HG03175 (cell line): ENCODE measurements at regions not wholly inside any gene's neighbourhood (a gene's known extent, or its start where the extent isn't known, plus 50 kb on each side); places are given as distances from the start of the nearest gene placed in this dataset.
"Not testable (repeated sequence)": the region's sequence is repeated elsewhere in the genome, so short reads cannot be mapped to it uniquely, and the experiment has no call there.

ENCODE experiments used
- ATAC-seq: cut with Tn5 transposase; IDR thresholded peaks from one replicate; pipeline ENCODE4 v1.9.1; 2021; ENCODE audit warnings: mild to moderate bottlenecking, moderate library complexity; ENCODE audit not compliant: unreplicated experiment

DNA sequence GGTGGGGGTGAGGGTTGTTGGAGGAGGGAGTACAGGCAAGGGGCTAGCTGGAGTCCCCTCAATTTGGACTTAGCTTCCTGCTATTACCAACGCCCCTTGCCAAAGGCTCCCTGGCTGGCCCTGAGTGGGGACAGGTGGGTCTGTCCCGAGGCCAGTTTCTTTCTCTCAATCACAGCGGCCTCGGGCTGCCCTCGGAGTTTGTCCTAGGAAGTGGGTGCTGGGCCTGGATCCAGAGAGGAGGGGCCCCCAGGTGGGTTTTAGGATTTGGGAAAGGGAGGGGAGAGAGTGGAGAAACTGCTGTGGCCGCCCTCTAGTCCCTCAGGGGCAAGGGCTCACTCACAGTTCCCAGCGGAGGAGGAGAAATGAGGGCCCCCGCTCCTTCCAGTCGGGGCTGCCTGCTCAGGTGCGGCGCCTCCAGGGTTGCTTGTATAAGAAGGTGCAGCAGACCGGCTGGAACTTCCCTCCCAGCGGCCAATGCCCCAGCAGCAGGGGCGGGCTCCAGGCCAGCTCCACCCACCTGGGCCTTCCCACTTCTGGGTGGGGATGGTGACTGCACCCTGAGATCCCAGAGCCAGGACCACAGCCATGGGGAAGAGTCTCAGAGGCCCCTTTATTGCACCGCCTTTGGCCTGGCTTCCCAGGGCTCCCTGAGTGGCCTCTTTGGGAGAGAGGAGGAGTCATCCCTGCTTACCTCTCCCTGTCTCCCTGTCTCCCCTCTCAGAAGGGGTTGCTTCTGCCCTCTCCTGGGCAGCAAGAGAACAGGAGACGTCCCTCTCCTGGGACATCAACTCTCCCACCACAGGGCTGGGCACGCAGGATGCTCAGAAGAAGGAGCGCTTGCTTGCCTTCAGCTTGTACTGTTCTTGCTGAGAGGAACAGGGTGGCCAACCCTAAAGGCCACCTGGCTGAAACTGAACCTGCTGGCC lies 112.0 kb upstream of the SMURF2 start:
- ATAC-seq: no peak

DNA sequence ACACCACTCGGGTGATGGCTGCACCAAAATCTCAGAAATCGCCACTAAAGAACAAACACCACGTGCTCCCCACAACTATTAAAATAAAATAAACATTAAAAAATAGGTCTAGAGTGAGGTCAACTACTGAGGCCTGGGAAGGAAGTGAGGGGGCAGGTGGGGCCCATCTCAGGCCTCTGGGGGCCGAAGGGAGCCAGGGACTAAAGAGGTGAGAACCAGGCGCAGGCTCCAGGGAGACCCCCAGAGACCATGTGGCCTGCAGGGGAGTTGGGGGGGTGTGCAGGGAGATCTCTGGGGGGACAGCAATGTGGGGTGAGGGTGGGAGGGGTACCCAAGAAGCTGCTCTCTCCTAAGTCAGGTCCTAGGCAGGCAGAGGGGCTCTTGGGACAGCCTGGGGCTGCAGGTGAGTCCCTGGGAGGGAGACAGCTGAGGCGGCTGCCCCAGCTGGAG lies 111.3 kb upstream of the SMURF2 start:
- ATAC-seq: no peak

DNA sequence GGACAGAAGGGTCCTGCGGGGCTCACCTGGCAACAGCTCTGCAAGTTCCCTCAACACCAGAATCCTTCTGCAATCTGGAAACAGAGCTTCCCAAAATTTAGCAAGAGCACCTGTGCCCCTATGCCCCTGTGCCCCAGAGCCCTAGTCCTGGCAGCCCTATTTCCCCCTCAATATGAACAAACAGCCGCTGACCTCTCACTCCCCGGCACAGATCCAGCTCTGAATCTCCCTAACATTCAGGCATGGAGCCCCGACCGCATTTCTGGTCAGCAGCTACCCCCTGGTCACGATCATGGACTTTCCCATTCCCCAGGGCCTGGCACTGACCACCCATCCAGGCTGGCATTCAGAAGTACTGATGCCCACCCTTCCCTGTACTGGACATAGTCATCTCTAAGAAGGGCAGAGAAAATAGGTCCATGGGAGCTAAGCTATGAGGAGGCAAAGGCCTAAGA lies 110.8 kb upstream of the SMURF2 start:
- no peak for ATAC-seq

DNA sequence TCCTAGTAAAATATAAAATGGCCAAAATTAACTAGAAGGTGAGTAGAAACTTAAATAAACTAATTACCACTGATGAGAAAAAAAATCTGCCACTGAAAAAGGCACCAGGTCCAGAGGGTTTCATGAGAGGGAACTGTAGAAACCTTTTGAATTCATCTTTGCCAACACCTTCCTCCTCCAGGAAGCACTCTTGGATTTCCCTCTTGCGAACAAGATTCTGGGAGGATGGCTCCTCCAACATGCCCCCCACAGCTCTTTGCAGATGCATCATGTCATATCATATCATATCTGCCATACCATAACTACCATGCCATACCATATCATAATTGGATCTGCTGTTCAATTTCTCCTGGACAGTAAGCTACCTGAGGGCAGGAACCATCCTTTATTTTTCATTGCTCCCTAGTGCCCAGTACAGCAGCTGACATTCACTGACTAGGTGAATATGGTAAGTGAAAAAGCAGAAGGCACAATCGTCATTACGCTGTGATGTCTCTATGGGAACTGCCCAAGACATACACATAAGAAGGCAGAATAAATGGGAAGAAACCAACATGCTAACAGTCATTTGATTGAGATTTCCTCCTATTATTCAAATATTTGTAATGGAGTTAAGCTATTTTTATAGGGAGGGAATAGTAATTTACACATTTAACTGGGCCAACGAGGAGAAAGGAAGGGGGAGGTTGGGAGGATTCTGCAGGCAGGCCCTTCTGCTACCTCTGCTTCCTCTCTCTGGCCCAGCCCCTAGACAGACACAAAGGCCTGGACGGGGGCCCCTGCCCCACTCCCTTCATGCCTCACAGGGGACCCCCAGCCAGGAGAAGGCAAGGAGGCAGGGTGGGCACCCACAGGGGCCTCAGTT lies 110.1 kb upstream of the SMURF2 start:
- ATAC-seq: no peak

DNA sequence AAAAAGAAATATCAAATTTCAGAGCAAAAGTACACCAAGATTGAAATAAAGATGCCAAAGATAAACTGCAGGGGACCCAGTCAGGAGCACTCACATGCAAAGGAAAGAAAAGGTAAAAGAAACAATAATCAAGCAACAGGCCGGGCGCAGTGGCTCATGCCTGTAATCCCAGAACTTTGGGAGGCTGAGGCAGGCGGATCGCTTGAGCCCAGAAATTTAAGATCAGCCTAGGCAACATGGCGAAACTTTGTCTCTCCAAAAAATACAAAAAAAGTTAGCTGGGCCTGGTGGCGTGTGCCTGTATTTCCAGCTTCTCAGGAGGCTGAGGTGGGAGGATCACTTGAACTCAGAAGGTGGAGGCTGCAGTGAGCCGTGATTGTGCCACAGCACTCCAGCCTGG lies 107.6 kb upstream of the SMURF2 start:
- no peak for ATAC-seq

DNA sequence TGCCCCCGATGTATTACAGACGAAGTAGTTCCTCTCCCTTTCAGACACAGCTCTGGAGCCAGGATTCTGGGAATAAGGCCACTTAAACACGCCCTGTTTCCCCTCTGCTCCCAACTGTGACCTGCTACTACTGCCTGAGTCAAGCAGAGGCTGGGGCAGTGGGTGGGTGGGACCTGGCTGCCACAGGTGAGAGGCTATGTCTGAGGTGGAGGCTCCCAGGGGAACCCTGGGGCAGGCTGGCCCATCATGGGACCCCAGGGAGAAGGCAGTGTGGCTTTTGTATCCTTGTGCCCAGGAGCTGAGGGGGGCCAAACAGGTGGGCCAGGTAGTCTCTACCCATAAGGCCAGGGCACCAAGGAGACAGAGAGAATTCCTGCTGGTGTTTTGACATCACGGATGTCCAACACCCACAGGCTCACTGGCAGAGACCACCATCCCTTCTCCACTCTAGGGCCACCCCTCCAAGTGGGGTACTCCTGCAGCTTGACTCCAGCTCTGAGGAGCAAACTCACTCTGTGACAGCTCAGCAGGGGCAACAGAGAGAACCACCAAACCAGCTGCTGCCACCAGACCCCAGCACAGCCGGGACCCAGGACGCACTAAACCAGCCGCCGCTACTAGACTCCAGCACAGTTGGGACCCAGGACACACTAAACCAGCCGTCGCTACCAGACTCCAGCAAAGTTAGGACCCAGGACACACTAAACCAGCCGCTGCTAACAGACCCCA lies 105.3 kb upstream of the SMURF2 start:
- no peak for ATAC-seq

DNA sequence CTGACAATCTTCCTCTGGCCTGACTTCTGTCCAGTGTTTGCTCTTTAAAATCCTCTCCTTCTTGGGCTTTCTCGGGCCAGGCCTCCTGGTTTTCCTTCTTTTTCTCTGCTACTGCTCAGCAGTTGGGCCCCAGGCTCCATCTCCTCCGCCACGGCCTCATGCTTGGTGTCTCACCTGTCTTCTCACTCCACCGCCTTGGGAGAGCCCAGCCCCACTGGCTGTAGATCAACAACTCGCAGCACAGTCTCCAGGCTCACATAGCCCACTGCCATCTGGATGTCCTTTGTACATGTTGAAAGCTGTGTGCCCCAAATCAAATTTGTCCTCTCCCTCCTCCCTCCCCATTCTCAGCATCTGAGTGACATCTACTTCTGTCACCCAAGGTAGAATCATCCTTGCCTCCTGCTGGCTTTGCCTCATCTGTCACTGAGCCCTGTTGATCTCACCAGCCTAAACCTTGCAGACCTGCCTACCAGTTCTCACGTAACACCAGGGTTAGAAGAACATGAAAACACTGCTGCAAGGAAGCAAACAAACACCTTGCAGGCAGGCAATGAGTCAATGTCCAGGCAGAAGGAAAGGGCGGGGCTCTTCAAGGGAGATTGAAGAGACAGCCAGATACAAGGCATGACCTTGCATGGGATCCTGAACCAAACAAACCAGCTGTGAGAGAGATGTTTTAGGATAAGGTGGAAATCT lies 103.2 kb upstream of the SMURF2 start:
- no peak for ATAC-seq

DNA sequence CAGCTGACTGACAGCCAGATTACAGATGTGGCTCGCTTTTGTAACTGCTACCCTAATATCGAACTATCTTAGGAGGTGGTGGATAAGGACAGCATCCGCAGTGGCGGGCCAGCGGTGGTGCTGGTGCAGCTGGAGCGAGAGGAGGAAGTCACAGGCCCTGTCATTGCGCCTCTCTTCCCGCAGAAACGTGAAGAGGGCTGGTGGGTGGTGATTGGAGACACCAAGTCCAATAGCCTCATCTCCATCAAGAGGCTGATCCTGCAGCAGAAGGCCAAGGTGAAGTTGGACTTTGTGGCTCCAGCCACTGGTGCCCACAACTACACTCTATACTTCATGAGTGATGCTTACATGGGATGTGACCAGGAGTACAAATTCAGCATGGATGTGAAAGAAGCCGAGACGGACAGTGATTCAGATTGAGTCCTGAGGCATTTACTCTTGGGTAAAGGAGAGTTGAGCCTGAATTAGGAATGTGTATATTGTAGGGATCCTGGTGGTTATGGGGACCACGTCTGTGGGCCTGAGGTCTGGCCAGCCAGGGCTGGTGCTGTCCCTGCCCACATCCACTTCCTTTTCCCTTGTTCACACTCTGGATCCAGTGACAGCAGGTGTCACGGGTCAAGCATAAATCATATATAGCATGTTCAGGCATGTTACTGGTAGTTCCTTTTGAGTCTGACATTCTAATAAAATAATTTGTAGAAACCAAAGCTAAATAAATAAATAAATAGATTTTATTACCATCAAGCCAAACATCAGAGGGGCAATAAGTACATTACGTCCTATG lies 89.0 kb upstream of the SMURF2 start:
- ATAC-seq: no peak

DNA sequence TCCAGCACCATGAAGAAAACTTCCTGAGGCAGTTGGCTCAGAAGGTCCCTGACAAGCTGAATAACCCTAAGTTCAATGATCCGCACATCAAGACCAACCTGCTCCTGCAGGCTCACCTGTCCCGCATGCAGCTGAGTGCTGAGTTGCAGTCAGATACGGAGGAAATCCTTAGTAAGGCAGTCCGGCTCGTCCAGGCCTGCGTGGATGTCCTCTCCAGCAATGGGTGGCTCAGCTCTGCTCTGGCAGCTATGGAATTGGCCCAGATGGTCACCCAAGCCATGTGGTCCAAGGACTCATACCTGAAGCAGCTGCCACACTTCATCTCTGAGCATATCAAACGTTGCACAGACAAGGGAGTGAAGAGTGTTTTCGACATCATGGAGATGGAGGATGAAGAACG lies 88.4 kb upstream of the SMURF2 start:
- ATAC-seq: no peak

DNA sequence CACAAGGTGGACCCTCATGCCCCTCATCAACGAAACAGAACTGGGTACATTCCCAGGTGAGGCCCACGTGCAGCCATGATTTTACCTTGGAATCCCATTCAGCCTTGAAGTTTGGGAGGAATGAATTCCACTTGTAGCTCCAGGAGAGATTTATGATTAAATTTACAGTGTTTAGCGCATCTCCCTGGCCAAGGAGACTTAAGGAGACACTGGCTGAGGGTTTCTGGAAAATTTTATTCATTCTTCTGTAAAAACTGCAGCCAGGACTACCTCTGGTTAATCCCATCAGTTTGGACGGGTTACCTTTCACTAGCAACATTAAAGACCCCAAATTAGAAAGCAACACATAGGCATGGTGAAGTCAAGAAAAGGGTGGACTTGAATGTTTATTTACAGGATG lies 87.2 kb upstream of the SMURF2 start:
- no peak for ATAC-seq

DNA sequence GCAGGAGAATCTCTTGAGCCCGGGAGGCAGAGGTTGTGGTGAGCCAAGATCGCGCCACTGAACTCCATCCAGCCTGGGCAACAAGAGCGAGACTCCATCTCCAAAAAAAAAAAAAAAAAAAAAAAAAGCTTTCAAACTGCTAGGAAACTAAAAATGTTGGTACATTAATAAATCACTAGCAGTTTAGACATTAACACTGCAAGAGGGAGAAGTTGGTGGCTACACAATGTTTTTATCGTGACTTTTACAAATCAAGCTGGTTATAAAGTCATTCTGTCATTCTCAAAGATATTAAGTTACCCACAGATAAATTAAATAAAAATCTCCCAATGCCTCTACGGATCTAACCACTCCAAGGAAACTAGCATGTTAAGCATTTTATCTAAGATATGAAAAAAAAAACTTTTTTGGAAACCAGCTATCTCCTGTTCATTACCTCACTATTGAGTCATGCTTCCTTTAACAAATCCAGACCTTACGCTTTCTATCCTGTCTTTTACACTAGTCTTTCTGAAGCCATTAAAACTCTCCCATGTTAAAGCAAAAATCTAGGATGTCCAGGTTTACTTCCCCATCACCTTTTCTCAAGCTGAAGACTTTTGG lies 85.9 kb upstream of the SMURF2 start:
- ATAC-seq: no peak

DNA sequence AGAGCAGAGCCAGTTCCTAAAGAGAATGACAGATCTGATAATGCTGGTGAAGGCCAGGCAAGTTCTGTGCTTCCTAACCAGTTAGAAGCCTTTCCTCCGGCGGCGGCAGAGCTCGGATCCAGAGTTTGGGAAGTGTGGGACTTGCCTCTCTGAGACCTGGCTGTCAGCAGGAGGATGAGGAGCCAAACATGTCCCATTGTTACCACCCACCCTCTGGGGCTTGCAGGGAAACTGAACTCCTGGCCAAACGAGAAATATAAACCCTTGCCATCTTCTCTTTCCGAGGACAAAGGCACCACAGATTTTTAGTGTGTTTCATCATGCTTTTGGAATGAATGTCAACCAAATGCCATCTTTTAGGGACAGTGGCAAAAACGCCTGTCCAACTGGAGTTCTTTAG lies 80.2 kb upstream of the SMURF2 start:
- no peak for ATAC-seq

DNA sequence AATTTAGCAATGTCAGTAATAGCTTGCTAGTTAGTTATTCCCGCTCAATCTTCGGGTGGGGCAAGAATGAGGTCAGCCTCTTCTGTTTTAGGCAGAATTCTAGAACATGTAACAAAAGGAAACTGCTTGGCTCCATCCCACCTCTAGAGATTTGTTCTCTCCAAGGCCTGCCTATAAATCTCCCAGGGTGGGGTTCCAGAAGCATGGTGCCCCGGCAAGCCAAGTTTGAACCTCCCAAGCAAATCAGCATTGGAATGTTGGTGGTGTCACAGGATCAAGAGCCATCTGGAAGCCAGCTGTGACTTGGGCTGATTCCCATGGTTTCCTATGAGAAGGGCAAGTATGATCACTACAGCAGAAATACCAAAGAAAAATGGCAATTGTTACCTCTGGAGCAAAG lies 79.8 kb upstream of the SMURF2 start:
- not testable (repeated sequence) for ATAC-seq

DNA sequence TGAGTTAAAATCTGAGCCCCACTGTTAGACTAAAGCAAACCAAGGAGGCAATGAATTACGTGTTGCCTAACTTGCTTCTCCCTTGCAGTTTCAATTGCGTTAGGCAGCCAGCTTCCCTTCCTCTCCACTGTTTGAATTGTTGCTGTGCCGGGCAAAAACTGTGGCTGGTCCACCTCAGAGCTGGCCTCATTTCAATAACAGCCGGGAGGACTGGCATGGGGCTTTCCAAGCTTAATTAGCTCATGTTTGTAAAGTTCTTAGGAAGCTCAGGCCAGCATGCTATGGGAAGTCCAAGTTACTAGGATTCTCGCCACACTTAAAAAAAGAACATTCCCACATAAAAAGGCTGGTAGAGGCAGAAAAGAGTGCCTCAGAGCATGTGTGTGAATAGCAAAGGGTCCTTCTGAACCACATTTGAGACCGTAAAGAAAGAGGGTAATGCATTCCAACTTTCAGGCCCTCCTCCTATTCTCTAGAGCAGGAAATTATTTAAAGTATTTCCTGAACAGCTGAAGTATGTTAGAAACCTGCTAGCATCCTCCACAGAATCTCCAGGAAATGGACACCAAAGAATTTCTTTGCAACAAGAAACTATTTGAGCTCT lies 79.0 kb upstream of the SMURF2 start:
- ATAC-seq: no peak

DNA sequence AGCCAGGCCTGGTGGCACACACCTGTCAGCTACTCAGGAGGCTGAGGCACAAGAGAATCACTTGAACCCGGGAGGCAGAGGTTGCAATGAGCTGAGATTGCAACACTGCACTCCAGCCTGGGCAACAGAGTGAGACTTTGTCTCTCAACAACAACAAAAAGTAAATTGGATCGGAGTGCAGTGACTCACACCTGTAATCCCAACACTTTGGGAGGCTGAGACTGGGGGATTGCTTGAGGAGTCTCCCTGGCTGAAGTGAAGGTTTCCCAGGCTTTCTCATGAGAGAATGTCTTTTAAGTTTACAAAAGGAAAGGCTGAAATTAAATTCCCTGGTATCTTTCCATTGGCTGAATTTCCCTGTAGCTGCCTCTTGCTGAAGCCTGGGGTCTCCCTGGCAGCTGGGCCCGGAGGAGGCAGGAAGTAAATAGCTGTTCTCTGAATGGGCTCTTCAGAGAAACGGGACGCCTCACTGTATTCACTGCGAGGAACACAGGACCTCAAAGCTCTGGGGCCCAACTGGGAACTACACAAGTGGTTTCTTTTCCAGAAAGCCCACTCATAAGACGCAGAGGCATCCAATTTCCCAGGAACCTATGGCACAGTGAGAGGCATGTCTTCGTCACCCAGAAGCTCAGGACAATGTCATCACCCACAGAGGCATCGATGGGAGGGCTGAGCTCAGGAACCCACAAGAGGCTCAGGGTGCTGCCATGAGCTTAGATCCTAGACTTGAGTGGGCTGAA lies 77.4 kb upstream of the SMURF2 start:
- ATAC-seq: no peak

DNA sequence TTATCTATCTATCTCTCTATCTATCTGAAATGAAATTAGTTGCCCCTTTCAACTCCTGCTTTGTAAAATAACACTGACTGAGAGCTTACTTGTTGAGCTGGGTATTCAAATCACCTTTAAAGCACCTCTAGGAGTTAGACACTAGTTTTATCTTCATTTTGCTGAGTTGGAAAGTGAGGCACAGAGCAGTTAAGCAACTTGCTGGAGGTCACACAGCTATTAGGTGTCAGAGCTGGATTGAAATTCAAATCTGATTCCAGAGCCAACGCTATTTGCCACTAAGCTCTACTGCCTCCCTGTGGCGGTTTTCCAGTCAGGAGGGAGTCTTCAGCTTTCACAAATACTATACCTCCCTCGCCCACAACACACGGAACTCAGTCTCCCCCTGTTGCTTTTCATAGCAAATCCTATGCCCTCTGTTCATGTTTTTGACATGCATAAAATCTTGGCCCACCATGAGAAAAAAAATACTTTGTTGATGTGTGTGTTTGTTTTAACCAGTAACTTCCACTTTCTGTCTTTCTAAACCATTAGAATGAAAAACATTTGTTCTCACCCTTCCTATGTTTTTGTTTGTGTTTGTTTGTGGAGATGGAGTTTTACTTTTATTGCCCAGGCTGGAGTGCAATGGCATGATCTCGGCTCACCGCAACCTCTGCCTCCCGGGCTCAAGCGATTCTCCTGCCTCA lies 74.8 kb upstream of the SMURF2 start:
- ATAC-seq: no peak

DNA sequence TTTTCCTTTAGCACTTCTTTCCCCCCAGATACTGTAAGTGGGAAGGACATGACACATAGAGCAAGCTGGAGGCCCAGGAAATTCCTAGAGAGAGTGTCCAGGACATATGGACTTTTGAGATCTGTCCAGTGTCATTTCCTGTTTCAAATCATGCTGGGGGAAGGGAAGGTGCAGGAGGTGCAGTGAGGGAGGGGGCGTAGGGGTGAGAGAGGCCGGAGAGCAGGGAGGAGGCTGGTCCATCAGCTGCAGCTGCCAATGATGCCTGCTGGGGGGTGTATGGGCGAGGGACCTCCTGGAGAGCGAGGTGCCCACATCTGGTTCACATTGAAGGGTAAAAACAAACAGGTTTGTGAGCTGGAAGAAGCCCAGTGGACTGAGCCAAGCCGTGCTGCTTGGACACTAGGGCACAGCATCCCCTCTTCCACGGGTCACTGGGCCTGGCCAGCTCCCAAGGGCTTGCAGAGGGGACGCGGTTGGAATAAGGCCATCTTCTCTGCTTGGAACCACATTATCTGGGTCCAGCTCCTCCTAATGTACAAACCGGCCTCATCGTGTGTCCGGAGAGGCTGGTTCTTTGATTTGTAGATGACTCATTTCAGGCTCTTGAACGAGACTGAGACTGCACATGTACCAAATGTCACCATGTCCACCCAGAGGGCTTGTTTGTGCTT lies 70.4 kb upstream of the SMURF2 start:
- no peak for ATAC-seq
